HG02973 (cell line): ENCODE measurements at regions not wholly inside any gene's neighbourhood (a gene's known extent, or its start where the extent isn't known, plus 50 kb on each side); places are given as distances from the start of the nearest gene placed in this dataset.

Experiments used
- ATAC-seq: cut with Tn5 transposase; IDR thresholded peaks from one replicate; pipeline ENCODE4 v1.9.1; 2021; ENCODE audit warnings: moderate library complexity; ENCODE audit not compliant: unreplicated experiment

DNA sequence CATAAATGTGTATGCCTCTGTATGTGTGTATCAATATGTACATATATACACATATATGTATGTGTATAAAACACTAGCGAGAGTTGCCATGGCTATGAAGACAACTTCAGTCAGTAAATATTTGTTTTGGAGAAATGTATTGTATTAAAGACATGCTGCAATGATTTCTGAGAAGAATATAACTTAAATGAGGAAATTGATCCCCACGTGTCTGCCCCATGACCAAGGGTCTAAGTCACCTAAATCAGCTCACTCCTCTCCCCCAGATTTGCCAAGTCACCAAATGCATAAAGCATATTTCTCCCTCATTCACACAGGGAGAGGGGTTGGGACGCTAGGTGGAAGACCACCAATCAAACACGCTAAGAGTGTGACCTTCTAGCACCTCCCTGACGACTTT, 58.3 kb upstream of the LYST start:
- no peak for ATAC-seq

DNA sequence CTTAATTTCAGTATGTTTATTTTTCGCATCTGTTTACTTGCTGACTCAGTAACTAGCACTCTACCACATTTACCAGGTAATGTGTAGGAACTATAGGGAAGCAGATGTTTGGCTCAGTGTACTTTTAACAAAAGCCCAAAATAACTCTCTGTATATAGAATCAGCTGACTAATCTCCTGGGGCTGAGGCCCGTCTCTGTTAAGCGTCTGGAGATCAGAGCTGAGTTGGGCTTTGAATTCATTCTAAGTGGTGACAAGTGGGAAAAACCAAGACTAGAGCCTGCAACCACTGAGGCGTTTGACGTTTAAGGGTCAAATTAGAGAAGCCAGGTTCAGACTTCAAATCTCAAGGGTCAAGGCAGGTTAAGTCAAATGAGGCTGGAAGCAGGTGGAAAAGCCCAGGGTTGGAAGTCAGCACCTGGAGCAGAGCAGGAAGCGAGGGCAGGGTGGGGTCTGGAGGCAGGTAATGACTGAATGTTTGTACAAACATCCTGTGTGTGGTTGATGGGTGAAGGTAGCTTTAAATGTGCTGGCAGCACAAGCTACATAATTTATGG, 56.8 kb upstream of the LYST start:
- ATAC-seq = no peak

DNA sequence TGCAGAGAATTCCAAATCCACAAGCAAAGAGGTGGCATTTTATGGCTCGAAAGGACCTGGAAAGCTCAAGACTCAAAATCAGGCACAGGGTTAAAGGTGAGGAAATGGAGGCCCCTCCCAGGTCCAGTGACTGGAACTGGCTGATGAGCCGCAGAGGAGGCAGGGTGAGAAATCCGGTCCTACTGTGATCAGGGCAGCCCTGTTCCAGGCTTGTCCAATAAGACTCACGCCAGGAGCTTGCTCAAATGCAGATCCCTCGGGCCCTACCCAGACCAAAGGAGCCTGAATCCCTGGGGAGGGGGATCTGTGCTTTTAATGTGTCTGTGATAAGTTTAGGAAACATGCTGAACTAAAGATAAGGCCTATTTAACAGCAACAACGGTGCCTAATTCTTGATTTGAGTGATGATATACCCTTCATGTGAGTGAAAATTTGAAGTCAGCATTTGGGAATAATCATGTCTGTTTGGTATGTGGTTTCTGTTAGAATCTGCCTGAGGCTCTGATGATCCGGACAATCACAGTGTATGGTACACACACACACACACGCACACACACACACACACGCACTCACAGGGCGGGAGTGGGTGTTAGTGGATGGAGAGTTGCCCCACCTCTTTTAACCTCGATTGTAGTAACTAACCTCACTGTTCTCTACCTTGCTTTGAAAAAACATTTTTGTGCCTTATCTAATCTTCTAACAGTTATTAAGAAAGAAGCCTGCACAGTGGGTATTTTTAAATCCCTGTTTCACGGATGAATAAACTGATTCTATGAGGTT, 54.1 kb upstream of the LYST start:
- no peak for ATAC-seq

DNA sequence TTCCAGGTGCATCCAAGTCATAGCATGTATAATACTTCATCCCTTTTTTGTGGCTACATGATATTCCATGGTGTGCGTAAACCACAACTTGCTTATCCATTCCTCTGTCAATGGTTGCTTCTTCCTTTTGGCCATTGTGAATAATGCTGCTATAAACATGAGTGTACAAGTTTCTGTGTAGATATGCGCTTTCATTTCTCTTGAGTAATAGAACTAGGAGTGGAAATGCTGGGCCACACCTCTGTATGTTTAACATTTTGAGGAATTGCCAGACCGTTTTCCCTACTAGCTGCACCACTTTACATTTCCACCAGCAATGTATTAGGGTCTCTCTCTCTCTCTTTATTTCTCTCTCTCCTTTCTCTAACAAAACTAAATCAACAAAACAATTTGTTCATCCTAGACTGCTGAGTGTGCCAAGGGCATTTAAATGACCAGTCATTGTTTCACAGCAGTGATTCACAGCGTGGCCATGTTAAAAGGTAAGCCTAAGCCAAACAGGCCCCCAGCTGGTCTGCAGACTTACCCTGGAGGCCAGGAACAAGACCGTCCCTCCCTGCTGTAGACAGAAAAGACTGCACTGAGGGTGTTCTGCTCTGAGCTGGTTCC, 53.2 kb upstream of the LYST start:
- ATAC-seq = no peak

DNA sequence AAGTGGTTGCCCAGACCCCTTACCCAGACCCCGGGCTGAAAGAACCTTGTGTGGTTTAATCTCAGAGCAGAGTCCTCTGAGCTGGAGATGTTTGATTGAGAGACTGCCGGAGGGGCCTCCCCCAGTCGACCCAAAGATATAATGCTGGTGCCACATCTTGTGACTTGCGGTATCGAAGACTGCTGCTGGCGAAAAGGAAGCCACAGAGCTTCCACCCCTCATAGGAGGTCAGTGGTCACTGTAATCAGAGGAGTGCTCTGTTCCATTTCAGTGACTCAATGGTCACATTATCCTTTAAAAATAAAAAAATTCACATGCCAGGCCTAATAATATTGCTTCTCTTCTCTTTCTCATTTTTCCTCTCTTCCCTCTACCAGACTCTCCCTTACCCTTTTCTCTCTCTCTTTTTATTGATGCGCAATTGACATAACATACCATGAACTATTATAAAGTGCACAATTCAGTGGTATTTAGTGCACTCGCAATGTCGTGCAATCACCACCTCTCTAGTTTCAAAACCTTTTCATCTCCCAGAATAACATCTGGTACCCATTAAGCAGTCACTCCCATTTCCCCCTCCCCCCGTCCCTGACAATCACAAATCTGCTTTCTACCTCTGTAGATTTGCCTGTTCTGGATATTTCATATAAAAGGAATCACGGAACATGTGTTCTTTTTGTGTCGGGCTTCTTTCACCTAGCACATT, 52.6 kb upstream of the LYST start:
- no peak for ATAC-seq

DNA sequence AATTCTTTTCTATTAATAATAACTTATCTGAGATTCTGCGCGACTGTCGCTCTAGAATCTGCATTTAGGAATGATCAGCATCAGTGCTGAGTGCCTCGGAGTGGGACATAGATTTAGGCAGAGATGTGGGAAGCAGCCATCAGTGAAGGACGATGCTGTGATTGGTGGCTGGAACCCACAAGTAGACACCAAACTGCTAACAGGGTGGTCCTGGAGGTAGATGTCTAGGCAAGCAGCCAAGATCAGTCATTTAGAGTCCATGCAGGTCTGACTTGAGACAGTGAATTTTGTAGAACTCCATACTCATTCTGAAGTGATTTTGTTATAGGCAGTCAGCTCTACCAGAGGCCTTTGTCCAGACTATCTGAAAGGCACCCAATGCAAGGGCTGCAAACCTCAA, 51.8 kb upstream of the LYST start:
- no peak for ATAC-seq

DNA sequence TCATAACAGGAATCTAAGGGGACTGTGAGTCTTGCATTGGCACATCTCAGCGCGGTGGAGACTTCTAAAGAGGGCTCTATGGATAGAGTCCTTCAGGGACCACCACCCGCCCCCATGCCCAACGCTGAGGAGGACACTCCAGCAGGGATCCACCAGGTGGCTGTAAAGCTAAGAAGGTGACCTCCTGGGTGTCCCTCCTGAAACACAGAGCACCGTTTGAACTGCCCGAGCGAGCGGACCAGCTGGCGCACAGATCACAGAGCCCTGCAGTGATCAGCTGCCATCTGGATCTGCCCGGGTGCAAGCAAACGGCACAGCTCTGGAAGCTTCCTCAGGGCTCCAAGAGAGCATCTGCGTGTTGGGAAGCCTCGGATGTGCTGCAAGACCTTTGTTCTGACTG, 51.3 kb upstream of the LYST start:
- ATAC-seq = no peak

DNA sequence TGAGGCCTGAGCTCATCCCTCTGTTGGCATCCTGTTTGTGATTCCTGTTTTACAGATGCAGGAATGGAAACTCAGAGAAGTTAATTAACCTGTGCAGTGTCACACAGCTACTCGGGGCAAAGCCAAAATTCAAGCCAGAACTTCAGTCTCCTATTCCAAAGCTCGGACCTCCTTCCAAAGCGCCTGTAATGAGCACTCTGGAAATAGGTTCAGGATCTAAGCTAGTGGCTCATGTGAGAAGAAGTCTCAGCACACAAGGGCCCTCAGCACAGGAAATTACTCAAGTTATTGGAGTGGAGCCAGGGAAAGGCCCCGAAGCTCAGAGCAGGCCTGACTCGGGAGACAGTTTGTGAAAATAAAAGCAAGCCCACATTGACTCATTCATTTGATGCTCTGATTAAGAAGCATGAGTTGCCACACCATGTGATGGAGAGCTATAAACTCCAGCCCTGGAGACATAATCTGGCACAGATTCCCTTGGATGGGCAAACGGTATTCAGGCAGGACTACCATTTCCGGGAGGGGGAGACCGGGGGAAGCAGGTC, 50.6 kb upstream of the LYST start:
- peak; percentile 92 for ATAC-seq
